ENCODE measurements at regions not wholly inside any gene's neighbourhood (a gene's known extent, or its start where the extent isn't known, plus 50 kb on each side); places are given as distances from the start of the nearest gene placed in this dataset.
A peak's percentile ranks its signal among the peaks of the same experiment; 100 is the strongest.

- TF ChIP-seq CTCF (IDR thresholded peaks at IDR 0.05; ENCODE audit: unreplicated experiment) = no peak
Observed at GRCh38 chr4:30863021-30863420, 142.9 kb downstream of the PCDH7 start.

DNA sequence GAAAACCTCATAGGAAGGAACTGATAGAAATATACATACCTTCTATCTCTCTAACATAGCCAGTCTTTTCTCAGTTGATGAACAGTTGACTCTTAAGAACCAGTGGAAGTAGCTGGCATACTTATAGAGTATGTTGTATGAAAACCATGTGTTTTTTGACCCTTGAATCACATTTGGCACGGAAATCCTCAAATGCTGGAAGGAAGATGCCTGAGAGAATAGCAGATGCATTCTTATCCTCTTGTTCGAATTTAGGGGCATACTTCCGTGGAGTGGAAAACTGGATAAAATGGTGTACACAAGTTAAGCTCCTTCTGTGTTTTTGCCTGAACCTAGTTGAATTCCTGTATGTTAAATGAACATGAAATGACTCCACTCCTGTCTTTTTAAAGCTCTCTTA, 145.5 kb downstream of the PCDH7 start:
- DNase-seq (ENCODE audit: unreplicated experiment) = no peak
- TF ChIP-seq CTCF (IDR thresholded peaks at IDR 0.05; ENCODE audit: unreplicated experiment) = no peak
- CTCF ChIA-PET = interaction anchor here (0.6 to 1.2 kb wide), 4 partner anchors 15 to 1060 kb away, joined by 3 read pairs; no protein-coding TSS in a partner anchor
- Mint-ChIP-seq H3K27ac (ENCODE audit: low read depth, unreplicated experiment) (no peak overlapping the region), H3K36me3 (ENCODE audit: insufficient read depth, unreplicated experiment) (no peaks in the 10 kb centered on the region), H3K4me3 (ENCODE audit: unreplicated experiment) (no peak overlapping the region), H3K27me3 (ENCODE audit: insufficient read depth, unreplicated experiment) (no peaks in the 10 kb centered on the region), H3K4me1 (ENCODE audit: insufficient read depth, unreplicated experiment) (peaks cover 9% of the 10 kb centered on the region), H3K9me3 (ENCODE audit: unreplicated experiment) (no peaks in the 10 kb centered on the region)
- no TSS peak for BruUV-seq (replicated peaks)
- intact Hi-C loops (cut with micrococcal nuclease) = loop anchor here (10.0 kb wide), 1 partner anchor 151 kb away; no protein-coding TSS in a partner anchor
- POLR2A ChIA-PET = interaction anchor here (0.5 to 0.6 kb wide), 2 partner anchors 15 to 249 kb away, joined by 3 read pairs; no protein-coding TSS in a partner anchor

More at GRCh38 chr4:30863021-30863420, 142.9 kb downstream of the PCDH7 start:
- H3K4me3 Mint-ChIP-seq (ENCODE audit: unreplicated experiment) = no peak overlapping the region
- intact Hi-C loops (cut with micrococcal nuclease) = loop anchor here (10.0 kb wide), 1 partner anchor 148 kb away; no protein-coding TSS in a partner anchor
- H3K27me3 Mint-ChIP-seq (ENCODE audit: insufficient read depth, unreplicated experiment) = no peaks in the 10 kb centered on the region
- peaks cover 9% of the 10 kb centered on the region for H3K4me1 Mint-ChIP-seq (ENCODE audit: insufficient read depth, unreplicated experiment)
- no peaks in the 10 kb centered on the region for H3K9me3 Mint-ChIP-seq (ENCODE audit: unreplicated experiment)
- ChIA-PET POLR2A (interaction anchor here (0.9 kb wide), 1 partner anchor 88 kb away, joined by 3 read pairs; no protein-coding TSS in a partner anchor), CTCF (no interaction called here)
- BruUV-seq (replicated peaks) = no TSS peak
- H3K27ac Mint-ChIP-seq (ENCODE audit: low read depth, unreplicated experiment) = no peak overlapping the region
- H3K36me3 Mint-ChIP-seq (ENCODE audit: insufficient read depth, unreplicated experiment) = no peaks in the 10 kb centered on the region
- peak; percentile 31 for DNase-seq (ENCODE audit: unreplicated experiment)

GRCh38 chr4:30866346-30866745, 146.2 kb downstream of the PCDH7 start:
- intact Hi-C loops (cut with micrococcal nuclease) = loop anchor here (10.0 kb wide), 1 partner anchor 152 kb away; no protein-coding TSS in a partner anchor
- H3K36me3 Mint-ChIP-seq (ENCODE audit: insufficient read depth, unreplicated experiment) = no peaks in the 10 kb centered on the region
- peaks cover 9% of the 10 kb centered on the region for H3K4me1 Mint-ChIP-seq (ENCODE audit: insufficient read depth, unreplicated experiment)
- BruUV-seq (replicated peaks) = no TSS peak
- ChIA-PET CTCF (interaction anchor here (0.6 to 1.1 kb wide), 4 partner anchors 27 to 1061 kb away, joined by 3 read pairs; no protein-coding TSS in a partner anchor), POLR2A (interaction anchor here (0.6 to 0.7 kb wide), 2 partner anchors 11 to 14 kb away, joined by 3 read pairs; no protein-coding TSS in a partner anchor)
- H3K4me3 Mint-ChIP-seq (ENCODE audit: unreplicated experiment) = no peak overlapping the region
- no peak overlapping the region for H3K27ac Mint-ChIP-seq (ENCODE audit: low read depth, unreplicated experiment)
- DNase-seq (ENCODE audit: unreplicated experiment) = no peak
- H3K27me3 Mint-ChIP-seq (ENCODE audit: insufficient read depth, unreplicated experiment) = no peaks in the 10 kb centered on the region
- no peak for TF ChIP-seq CTCF (IDR thresholded peaks at IDR 0.05; ENCODE audit: unreplicated experiment)
- no peaks in the 10 kb centered on the region for H3K9me3 Mint-ChIP-seq (ENCODE audit: unreplicated experiment)

DNA sequence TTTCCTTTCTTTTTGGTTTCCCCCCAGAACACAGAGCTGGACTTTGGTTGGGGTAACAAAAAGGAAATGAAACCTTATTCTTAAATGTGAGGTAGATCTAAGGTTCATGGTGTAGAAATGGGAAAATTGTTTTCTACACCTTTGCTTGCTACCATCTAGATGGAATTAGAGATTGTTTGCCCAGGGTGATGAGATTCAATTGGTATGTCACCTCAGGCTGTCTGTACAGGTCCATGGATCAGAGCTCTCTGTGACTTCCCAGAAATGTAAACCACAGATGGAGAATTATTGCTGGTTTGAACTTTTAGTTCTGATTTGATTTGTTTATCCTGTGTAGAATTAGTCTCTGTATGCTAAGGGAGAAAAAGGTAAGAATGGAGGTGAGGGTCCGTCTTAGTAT, 146.7 kb downstream of the PCDH7 start:
- Mint-ChIP-seq H3K27ac (ENCODE audit: low read depth, unreplicated experiment) (no peak overlapping the region), H3K4me3 (ENCODE audit: unreplicated experiment) (no peak overlapping the region), H3K4me1 (ENCODE audit: insufficient read depth, unreplicated experiment) (peaks cover 9% of the 10 kb centered on the region), H3K36me3 (ENCODE audit: insufficient read depth, unreplicated experiment) (no peaks in the 10 kb centered on the region), H3K9me3 (ENCODE audit: unreplicated experiment) (no peaks in the 10 kb centered on the region), H3K27me3 (ENCODE audit: insufficient read depth, unreplicated experiment) (no peaks in the 10 kb centered on the region)
- no peak for TF ChIP-seq CTCF (IDR thresholded peaks at IDR 0.05; ENCODE audit: unreplicated experiment)
- CTCF ChIA-PET = interaction anchor here (0.6 to 1.1 kb wide), 2 partner anchors 162 to 306 kb away, joined by 3 read pairs; no protein-coding TSS in a partner anchor
- DNase-seq (ENCODE audit: unreplicated experiment) = no peak
- BruUV-seq (replicated peaks) = no TSS peak
- POLR2A ChIA-PET = interaction anchor here (0.6 kb wide), 1 partner anchor 14 kb away, joined by 4 read pairs; no protein-coding TSS in a partner anchor
- intact Hi-C loops (cut with micrococcal nuclease) = loop anchor here (10.0 kb wide), 1 partner anchor 152 kb away; no protein-coding TSS in a partner anchor

Measured in MCF 10A (cell line).